Heart left ventricle (tissue), 16 donors: ENCODE measurements at regions not wholly inside any gene's neighbourhood (a gene's known extent, or its start where the extent isn't known, plus 50 kb on each side); places are given as distances from the start of the nearest gene placed in this dataset.

ENCODE experiments used
- ATAC-seq, 4 donors: fragments of 200-7000 bp; cut with Tn5 transposase; one replicate each; pipeline ENCODE4 v1.9.1; 2020 to 2022; ENCODE audit warnings: moderate library complexity in 4 of 4, mild to moderate bottlenecking in 3 of 4, moderate number of reproducible peaks in 1 of 4
- DNase-seq, 5 donors: peaks; one replicate each; pipeline ENCODE4 v3.0.0-alpha.2; 2020
- H3K27ac ChIP-seq, 12 donors: fragments of 200-600 bp; sonication (generic) in 4 of 12; one replicate each; pipeline versions ENCODE4 v1.5.0 to v1.8.0; 2016 to 2022; ENCODE audit warnings: mild to moderate bottlenecking in 2 of 12
- H3K27me3 ChIP-seq, 9 donors: fragments of 200-600 bp; sonication (generic) in 2 of 9; one replicate each; pipeline versions ENCODE4 v1.5.1 to v1.8.0; 2016 to 2022; ENCODE audit warnings: mild to moderate bottlenecking in 3 of 9
- H3K36me3 ChIP-seq, 9 donors: fragments of 200-600 bp; sonication (generic) in 2 of 9; one replicate each; pipeline versions ENCODE4 v1.5.0 to v1.8.0; 2018 to 2022; ENCODE audit warnings: mild to moderate bottlenecking in 2 of 9
- H3K4me1 ChIP-seq, 12 donors: fragments of 200-600 bp; sonication (generic) in 4 of 12; one replicate each; pipeline versions ENCODE4 v1.5.0 to v1.8.0; 2016 to 2022; ENCODE audit warnings: mild to moderate bottlenecking in 3 of 12
- H3K4me3 ChIP-seq, 12 donors: fragments of 200-600 bp; sonication (generic) in 4 of 12; one replicate each; pipeline versions ENCODE4 v1.5.0 to v1.8.0; 2017 to 2022; ENCODE audit warnings: mild to moderate bottlenecking in 9 of 12, moderate library complexity in 4 of 12
- H3K9me3 ChIP-seq, 12 donors: fragments of 200-600 bp; sonication (generic) in 4 of 12; one replicate each; pipeline versions ENCODE4 v1.5.0 to v1.8.0; 2016 to 2022; ENCODE audit warnings: mild to moderate bottlenecking in 1 of 12
- CTCF ChIP-seq, 12 donors: fragments of 200-600 bp; sonication (generic) in 4 of 12; IDR thresholded peaks; one replicate each; pipeline versions ENCODE4 v1.5.0 to v1.8.0; 2018 to 2022; ENCODE audit warnings: antibody characterized with exemption in 12 of 12, mild to moderate bottlenecking in 5 of 12
- POLR2A ChIP-seq, 2 donors: fragments of 450-650 bp; IDR thresholded peaks; one replicate each; pipeline ENCODE4 v1.6.1; 2017; ENCODE audit warnings: antibody characterized with exemption in 2 of 2, mild to moderate bottlenecking in 2 of 2, moderate library complexity in 2 of 2
- WGBS, 4 donors: extraction: QIAGEN DNeasy Blood & Tissue Kit in 2 of 4; methylation state at CpG; one replicate each; pipeline versions ENCODE4 v1.1.5 to v1.1.7; 2013 to 2018; 5-methylcytosine and 5-hydroxymethylcytosine counted together
- intact Hi-C, 10 donors: fragments of 100-400 bp; cut with DNase I; formaldehyde crosslinking; loops; one replicate each; pipeline versions ENCODE4 v1.11.1 to v1.14.2; 2022
- donor health status: ischemic (EF 13 %, LVEDD 7.1; RV severe dilation, severe dysfunction).
- donor health status: healthy with polysubstance abuse.
- donor health status: DM: no; HTN: yes; CAD: no.
- donor health status: DM: no; HTN: no; CAD: no.
- donor health status: ischemic (EF 25% LVEDD 6.9; RV normal size, moderate dysfunction).
- donor health status: ischemic (EF 25% LVEDD 5.7; RV mildly dilated, moderate dysfunction).
- donor health status: healthy.
- donor health status: DM: yes; HTN: yes; CAD: no.
- donor health status: ischemic (EF 35%, LVEDD 5.7; RV mildly dilated, moderate dysfunction).
- donor health status: nonischemic (EF 11% LVEDD 7.7; RV severe dilation, severe dysfunction).
- donor health status: DM: yes; HTN: yes; CAD: no.
- donor health status: PGD.
- donor health status: ischemic (EF 29% LVEDD 5.4; RV normal size, mild dysfunction).
- donor health status: nonischemic (EF 23%, LVEDD 6.1; RV moderate dilation, normal function).

GRCh38 chr18:64208516-64208915 is 59.6 kb upstream of the LINC00305 start:
- Histone ChIP-seq H3K4me1 (no peaks in the 10 kb centered on the region), H3K36me3 (no peaks in the 10 kb centered on the region), H3K4me3 (no peak overlapping the region), H3K9me3 (no peaks in the 10 kb centered on the region), H3K27me3 (no peaks in the 10 kb centered on the region), H3K27ac (no peak overlapping the region)
- no peak for ATAC-seq
- TF ChIP-seq CTCF (IDR thresholded peaks at IDR 0.05) (no peak), POLR2A (IDR thresholded peaks at IDR 0.05) (no peak)
- 91 to 96% (median 94%) methylated on average over 8 of the region's 8 CpGs for WGBS, 4 donors
- DNase-seq: no peak
- intact Hi-C loops: no loop called here

GRCh38 chr18:64207820-64208219 is 58.9 kb upstream of the LINC00305 start:
- H3K27me3 ChIP-seq: no peaks in the 10 kb centered on the region
- intact Hi-C loops: no loop called here
- H3K9me3 ChIP-seq: no peaks in the 10 kb centered on the region
- H3K27ac ChIP-seq: no peak overlapping the region
- peak overlapping the region in 7 of 12 donors; percentile 4 to 18 (median 14) for H3K4me3 ChIP-seq
- TF ChIP-seq CTCF (IDR thresholded peaks at IDR 0.05): no peak
- TF ChIP-seq POLR2A (IDR thresholded peaks at IDR 0.05): no peak
- ATAC-seq (no peak), DNase-seq (no peak)
- 68 to 78% (median 75%) methylated on average over 5 of the region's 5 CpGs for WGBS, 4 donors
- H3K36me3 ChIP-seq: no peaks in the 10 kb centered on the region
- H3K4me1 ChIP-seq: no peaks in the 10 kb centered on the region

- DNase-seq: no peak
- Histone ChIP-seq H3K27me3 (no peaks in the 10 kb centered on the region), H3K9me3 (no peaks in the 10 kb centered on the region), H3K4me1 (no peaks in the 10 kb centered on the region), H3K36me3 (no peaks in the 10 kb centered on the region), H3K27ac (no peak overlapping the region), H3K4me3 (no peak overlapping the region)
- no peak for ATAC-seq
- TF ChIP-seq CTCF (IDR thresholded peaks at IDR 0.05): no peak
- no peak for TF ChIP-seq POLR2A (IDR thresholded peaks at IDR 0.05)
- intact Hi-C loops: no loop called here
- 62 to 70% (median 66%) methylated on average over 3 of the region's 3 CpGs for WGBS, 4 donors
These were observed 54.4 kb upstream of the LINC00305 start for GRCh38 chr18:64203295-64203694.

- Histone ChIP-seq H3K27ac (no peak overlapping the region), H3K4me1 (no peaks in the 10 kb centered on the region), H3K36me3 (no peaks in the 10 kb centered on the region), H3K9me3 (no peaks in the 10 kb centered on the region), H3K27me3 (no peaks in the 10 kb centered on the region), H3K4me3 (no peak overlapping the region)
- intact Hi-C loops: no loop called here
- 46 to 59% (median 51%) methylated on average over 7 of the region's 7 CpGs for WGBS, 4 donors
- TF ChIP-seq POLR2A (IDR thresholded peaks at IDR 0.05) (no peak), CTCF (IDR thresholded peaks at IDR 0.05) (no peak)
- ATAC-seq (no peak), DNase-seq (no peak)
These were observed 54.0 kb upstream of the LINC00305 start for GRCh38 chr18:64202863-64203262.
